GM10248 (cell line): ENCODE measurements at regions not wholly inside any gene's neighbourhood (a gene's known extent, or its start where the extent isn't known, plus 50 kb on each side); places are given as distances from the start of the nearest gene placed in this dataset.

ENCODE experiments used
- CTCF ChIA-PET: fragments of 300-600 bp; sonication (Branson Sonifier 250); formaldehyde crosslinking; extraction: SDS; loops from one replicate; lab custom pipeline; 2021; ENCODE audit warnings: antibody characterized with exemption; lab: Yijun Ruan, JAX
- POLR2A ChIA-PET: fragments of 350-650 bp; sonication (Branson Sonifier 250); formaldehyde crosslinking; extraction: SDS; loops from one replicate; lab custom pipeline; 2020; ENCODE audit warnings: antibody characterized with exemption; lab: Yijun Ruan, JAX
- DNase-seq: peaks from one replicate; pipeline ENCODE4 v3.0.0; 2012; ENCODE audit errors: extremely low spot score
- TF ChIP-seq, protein P1 (sequence below): IDR thresholded peaks from 2 replicates; pipeline ENCODE4 v1.5.1; 2012; ENCODE audit warnings: mild to moderate bottlenecking, low read depth; ENCODE audit errors: extremely low read depth, missing control alignments, control extremely low read depth

DNA sequence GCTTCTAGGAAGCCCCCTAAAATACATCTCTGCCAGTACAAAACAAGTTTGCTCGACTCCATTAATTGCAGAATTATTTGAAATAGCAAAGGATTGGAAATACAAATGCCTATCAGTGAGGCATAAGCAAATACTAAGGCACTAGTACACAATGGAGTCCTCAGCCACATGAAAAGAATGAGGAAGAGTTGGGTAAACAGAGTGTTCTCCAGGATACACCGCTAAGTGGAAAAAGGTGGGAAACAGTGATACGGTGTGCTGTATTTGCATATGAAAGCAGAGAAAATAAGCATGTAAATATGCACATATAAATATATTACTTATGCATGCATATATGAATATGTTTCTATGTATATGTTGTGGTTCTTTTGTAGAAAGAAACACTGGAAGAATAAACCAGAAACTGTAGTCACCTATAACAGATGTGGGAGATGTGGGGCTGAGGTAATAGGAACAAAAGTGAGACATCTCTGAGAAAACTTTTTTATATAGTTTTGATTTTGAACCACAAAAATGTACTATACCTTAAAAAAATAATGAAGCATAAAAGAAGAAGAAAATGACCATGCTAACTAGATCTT lies 143.4 kb upstream of the MYLIP start:
- POLR2A ChIA-PET: no interaction called here
- DNase-seq: no peak
- TF ChIP-seq, protein P1, sequence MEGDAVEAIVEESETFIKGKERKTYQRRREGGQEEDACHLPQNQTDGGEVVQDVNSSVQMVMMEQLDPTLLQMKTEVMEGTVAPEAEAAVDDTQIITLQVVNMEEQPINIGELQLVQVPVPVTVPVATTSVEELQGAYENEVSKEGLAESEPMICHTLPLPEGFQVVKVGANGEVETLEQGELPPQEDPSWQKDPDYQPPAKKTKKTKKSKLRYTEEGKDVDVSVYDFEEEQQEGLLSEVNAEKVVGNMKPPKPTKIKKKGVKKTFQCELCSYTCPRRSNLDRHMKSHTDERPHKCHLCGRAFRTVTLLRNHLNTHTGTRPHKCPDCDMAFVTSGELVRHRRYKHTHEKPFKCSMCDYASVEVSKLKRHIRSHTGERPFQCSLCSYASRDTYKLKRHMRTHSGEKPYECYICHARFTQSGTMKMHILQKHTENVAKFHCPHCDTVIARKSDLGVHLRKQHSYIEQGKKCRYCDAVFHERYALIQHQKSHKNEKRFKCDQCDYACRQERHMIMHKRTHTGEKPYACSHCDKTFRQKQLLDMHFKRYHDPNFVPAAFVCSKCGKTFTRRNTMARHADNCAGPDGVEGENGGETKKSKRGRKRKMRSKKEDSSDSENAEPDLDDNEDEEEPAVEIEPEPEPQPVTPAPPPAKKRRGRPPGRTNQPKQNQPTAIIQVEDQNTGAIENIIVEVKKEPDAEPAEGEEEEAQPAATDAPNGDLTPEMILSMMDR: no peak
- CTCF ChIA-PET: interaction anchor here (1.4 kb wide), 1 partner anchor 17 kb away, joined by 4 read pairs; no protein-coding TSS in a partner anchor

DNA sequence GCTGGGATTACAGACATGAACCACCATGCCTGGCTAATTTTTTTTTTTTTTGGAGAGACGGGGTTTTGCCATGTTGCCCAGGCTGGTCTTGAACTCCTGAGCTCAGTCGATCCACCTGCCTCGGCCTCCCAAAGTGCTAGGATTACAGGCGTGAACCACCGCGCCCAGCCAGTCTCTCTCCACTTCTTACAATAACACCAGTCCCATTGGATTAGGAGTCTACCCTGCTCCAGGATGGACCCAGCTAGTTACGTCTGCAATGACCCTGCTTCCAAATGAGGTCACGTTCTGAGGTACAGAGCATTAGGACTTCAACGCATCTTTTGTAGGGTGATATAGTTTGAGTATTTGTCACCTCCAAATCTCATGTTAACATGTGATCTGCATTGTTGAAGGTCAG lies 146.9 kb upstream of the MYLIP start:
- no peak for DNase-seq
- CTCF ChIA-PET: no interaction called here
- POLR2A ChIA-PET: no interaction called here
- TF ChIP-seq, protein P1: no peak

DNA sequence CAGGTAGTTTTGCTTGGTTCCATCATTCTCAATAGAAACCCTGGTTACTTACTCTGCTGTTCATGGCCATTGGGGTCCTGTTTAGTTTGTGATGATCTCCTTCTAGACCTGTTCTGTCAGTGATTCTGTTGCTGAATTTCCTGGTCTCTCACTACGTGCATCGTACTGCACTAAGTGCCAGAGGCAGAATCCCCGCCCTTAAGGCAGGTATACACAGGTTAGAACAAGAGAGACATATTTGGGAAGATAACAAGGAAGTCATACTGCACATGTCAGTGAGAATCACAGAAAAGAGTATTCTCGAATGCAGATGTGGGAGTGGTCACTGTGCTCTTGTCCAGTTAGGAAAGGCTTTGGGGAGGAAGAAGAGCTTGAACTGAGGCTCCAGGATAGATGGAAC lies 148.1 kb upstream of the MYLIP start:
- ChIA-PET CTCF (no interaction called here), POLR2A (no interaction called here)
- TF ChIP-seq, protein P1: no peak
- no peak for DNase-seq

DNA sequence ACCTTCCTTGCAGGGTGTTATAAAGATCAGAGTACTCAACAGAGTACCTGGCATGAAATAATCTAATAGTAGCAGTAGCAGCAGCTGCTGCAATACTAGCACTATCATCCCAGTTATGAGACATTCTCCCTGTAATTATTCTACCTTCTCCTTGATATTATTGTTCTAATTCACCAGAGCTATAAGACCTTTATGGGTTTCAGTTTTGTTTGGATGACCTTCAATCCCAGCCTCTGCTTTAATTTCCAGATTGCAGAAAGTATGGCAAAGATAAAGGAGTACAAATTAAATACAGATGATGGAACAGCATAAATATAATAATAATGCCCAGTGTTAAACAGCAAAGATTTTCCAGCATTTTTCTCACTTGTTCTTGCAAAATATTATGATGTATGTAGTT lies 150.5 kb upstream of the MYLIP start:
- POLR2A ChIA-PET: no interaction called here
- TF ChIP-seq, protein P1: no peak

DNA sequence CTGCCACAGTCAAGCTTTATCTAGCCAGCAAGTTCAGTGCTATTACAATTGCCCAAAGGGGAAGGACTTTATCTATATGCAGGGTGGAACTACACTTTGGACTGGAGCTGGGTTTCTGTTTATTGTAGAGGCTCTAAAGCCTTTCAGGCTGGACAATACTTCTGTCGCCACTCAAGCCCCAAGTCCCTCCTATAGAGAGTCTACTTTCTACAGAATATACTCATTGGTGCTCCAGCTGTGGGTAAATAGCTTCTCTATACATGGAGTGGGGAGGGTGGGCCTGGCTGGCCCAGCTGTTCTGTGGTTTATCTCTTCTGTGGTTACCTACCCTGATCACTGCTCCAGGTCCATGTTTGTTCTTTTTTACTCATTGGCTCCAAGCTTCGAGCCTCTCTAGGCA lies 151.8 kb upstream of the MYLIP start:
- no peak for DNase-seq
- ChIA-PET CTCF (interaction anchor here (0.8 to 1.4 kb wide), 5 partner anchors 11 to 206 kb away, joined by 3 to 5 read pairs (median 3); no protein-coding TSS in a partner anchor), POLR2A (no interaction called here)
- TF ChIP-seq, protein P1: no peak

More for the DNA sequence above, 150.5 kb upstream of the MYLIP start:
- no peak for DNase-seq
- CTCF ChIA-PET: interaction anchor here (2.3 to 2.6 kb wide), 2 partner anchors 9 to 13 kb away, joined by 7 read pairs; no protein-coding TSS in a partner anchor

DNA sequence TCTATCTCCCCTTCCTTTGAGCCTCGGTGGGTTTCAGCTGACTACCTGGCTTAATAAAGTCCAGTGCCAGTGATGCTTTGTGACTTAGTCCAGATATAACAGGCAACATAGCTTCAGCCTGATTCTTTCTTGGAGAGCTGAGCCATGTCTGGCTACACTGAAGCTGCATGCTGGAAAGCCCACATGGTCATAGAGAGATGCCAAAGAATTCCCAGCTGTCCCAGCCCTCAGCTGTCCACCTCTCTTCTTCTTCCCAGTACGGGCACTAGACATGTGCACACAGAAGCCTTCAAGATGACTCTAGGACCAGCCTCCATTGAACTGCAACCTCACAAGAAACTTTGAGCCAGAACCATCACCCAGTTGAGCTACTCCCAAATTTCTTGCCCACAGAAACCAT lies 154.1 kb upstream of the MYLIP start:
- no peak for DNase-seq
- ChIA-PET POLR2A (interaction anchor here (1.1 kb wide), 1 partner anchor 154 kb away, joined by 5 read pairs; the partner anchor contains the start of gene MYLIP), CTCF (interaction anchor here (0.8 to 1.3 kb wide), 4 partner anchors 12 to 25 kb away, joined by 3 read pairs; no protein-coding TSS in a partner anchor)
- TF ChIP-seq, protein P1: no peak
